ENCODE measurements at regions not wholly inside any gene's neighbourhood (a gene's known extent, or its start where the extent isn't known, plus 50 kb on each side); places are given as distances from the start of the nearest gene placed in this dataset.
"Not testable (repeated sequence)": the region's sequence is repeated elsewhere in the genome, so short reads cannot be mapped to it uniquely, and the experiment has no call there.

- intact Hi-C loops (cut with micrococcal nuclease); H3K36me3 ChIP-seq (ENCODE audit: control insufficient read depth in 2 of 2, extremely low read depth in 1 of 2, insufficient read depth in 2 of 2, low read length in 2 of 2); H3K27ac ChIP-seq (ENCODE audit: insufficient read depth, low read depth, low read length); H3K9me3 ChIP-seq (replicated peaks; ENCODE audit: control insufficient read depth, insufficient read depth, low read length); H2AFZ ChIP-seq (ENCODE audit: low read depth, low read length); DNase-seq (ENCODE audit: low read depth, low spot score); H3K79me2 ChIP-seq (ENCODE audit: control insufficient read depth, insufficient read depth, low read length); dilution Hi-C loops (cut with MboI; ENCODE audit: extremely low pct_ligation_motif_present, low sequenced_read_pairs); H3K4me3 ChIP-seq (replicated peaks in 1 of 3; ENCODE audit: insufficient read depth in 1 of 3, low read depth in 1 of 3, low read length in 3 of 3); CTCF ChIA-PET; H4K20me1 ChIP-seq (replicated peaks; ENCODE audit: control insufficient read depth, extremely low read depth, insufficient read depth, low read length); H3K4me1 ChIP-seq (ENCODE audit: control insufficient read depth, extremely low read depth, insufficient read depth, low read length); FAIRE-seq; H3K9ac ChIP-seq (replicated peaks; ENCODE audit: extremely low read depth, insufficient read depth, low read length); BruUV-seq (replicated peaks); H3K9me1 ChIP-seq (replicated peaks; ENCODE audit: control insufficient read depth, extremely low read depth, insufficient read depth, low read length); POLR2A ChIA-PET; H3K27me3 ChIP-seq (ENCODE audit: control insufficient read depth in 2 of 2, insufficient read depth in 2 of 2, low read length in 2 of 2); H3K4me2 ChIP-seq (ENCODE audit: insufficient read depth, low read length): not testable (repeated sequence)
Observed at GRCh38 chr4:43212576-43212975, 320.1 kb downstream of the GRXCR1 start.

GRCh38 chr4:43223820-43224219 lies 331.3 kb downstream of the GRXCR1 start:
- no peak for DNase-seq (ENCODE audit: low read depth, low spot score)
- no peaks in the 10 kb centered on the region for H3K9me1 ChIP-seq (replicated peaks; ENCODE audit: control insufficient read depth, extremely low read depth, insufficient read depth, low read length)
- ChIA-PET POLR2A (no interaction called here), CTCF (no interaction called here)
- H3K4me3 ChIP-seq (replicated peaks in 1 of 3; ENCODE audit: insufficient read depth in 1 of 3, low read depth in 1 of 3, low read length in 3 of 3), result no peak overlapping the region
- dilution Hi-C loops (cut with MboI; ENCODE audit: extremely low pct_ligation_motif_present, low sequenced_read_pairs), result no loop called here
- no peak for TF ChIP-seq POLR2AphosphoS5 (IDR thresholded peaks at IDR 0.05; ENCODE audit: insufficient read depth, low read depth, low read length)
- TF ChIP-seq, protein P1, sequence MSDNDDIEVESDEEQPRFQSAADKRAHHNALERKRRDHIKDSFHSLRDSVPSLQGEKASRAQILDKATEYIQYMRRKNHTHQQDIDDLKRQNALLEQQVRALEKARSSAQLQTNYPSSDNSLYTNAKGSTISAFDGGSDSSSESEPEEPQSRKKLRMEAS (IDR thresholded peaks at IDR 0.05; ENCODE audit: insufficient read depth, insufficient read length), result no peak
- TF ChIP-seq MYC (IDR thresholded peaks at IDR 0.05; ENCODE audit: low read depth, low read length), result no peak
- TF ChIP-seq CTCF (IDR thresholded peaks at IDR 0.05; ENCODE audit: extremely low read depth in 1 of 2, insufficient read depth in 1 of 2, low read depth in 1 of 2, low read length in 2 of 2), result no peak
- TF ChIP-seq FOS (IDR thresholded peaks at IDR 0.05; ENCODE audit: borderline replicate concordance, insufficient read depth, low read length), result no peak
- no peak for TF ChIP-seq GATA2 (IDR thresholded peaks at IDR 0.05; ENCODE audit: insufficient read depth, insufficient read length, low read depth, low read length)
- TF ChIP-seq POLR2A (IDR thresholded peaks at IDR 0.05; ENCODE audit: low read depth, low read length), result no peak
- no peak for TF ChIP-seq EZH2 (IDR thresholded peaks at IDR 0.05; ENCODE audit: borderline replicate concordance, low read depth, low read length, severe bottlenecking)
- no peak for TF ChIP-seq JUN (IDR thresholded peaks at IDR 0.05; ENCODE audit: borderline replicate concordance, insufficient read depth, insufficient read length, low read depth)
- H3K27ac ChIP-seq (ENCODE audit: insufficient read depth, low read depth, low read length), result no peak overlapping the region
- no peaks in the 10 kb centered on the region for H3K79me2 ChIP-seq (ENCODE audit: control insufficient read depth, insufficient read depth, low read length)
- no peaks in the 10 kb centered on the region for H3K36me3 ChIP-seq (ENCODE audit: control insufficient read depth in 2 of 2, extremely low read depth in 1 of 2, insufficient read depth in 2 of 2, low read length in 2 of 2)
- no peak overlapping the region for H3K4me2 ChIP-seq (ENCODE audit: insufficient read depth, low read length)
- intact Hi-C loops (cut with micrococcal nuclease), result no loop called here
- H4K20me1 ChIP-seq (replicated peaks; ENCODE audit: control insufficient read depth, extremely low read depth, insufficient read depth, low read length), result no peaks in the 10 kb centered on the region
- no peaks in the 10 kb centered on the region for H3K9me3 ChIP-seq (replicated peaks; ENCODE audit: control insufficient read depth, insufficient read depth, low read length)
- FAIRE-seq, result no peak
- BruUV-seq (replicated peaks), result no TSS peak
- no peak overlapping the region for H3K9ac ChIP-seq (replicated peaks; ENCODE audit: extremely low read depth, insufficient read depth, low read length)
- H3K27me3 ChIP-seq (ENCODE audit: control insufficient read depth in 2 of 2, insufficient read depth in 2 of 2, low read length in 2 of 2), result no peaks in the 10 kb centered on the region
- no peaks in the 10 kb centered on the region for H3K4me1 ChIP-seq (ENCODE audit: control insufficient read depth, extremely low read depth, insufficient read depth, low read length)
- H2AFZ ChIP-seq (ENCODE audit: low read depth, low read length), result no peak overlapping the region
